ENCODE measurements at regions not wholly inside any gene's neighbourhood (a gene's known extent, or its start where the extent isn't known, plus 50 kb on each side); places are given as distances from the start of the nearest gene placed in this dataset.

DNA sequence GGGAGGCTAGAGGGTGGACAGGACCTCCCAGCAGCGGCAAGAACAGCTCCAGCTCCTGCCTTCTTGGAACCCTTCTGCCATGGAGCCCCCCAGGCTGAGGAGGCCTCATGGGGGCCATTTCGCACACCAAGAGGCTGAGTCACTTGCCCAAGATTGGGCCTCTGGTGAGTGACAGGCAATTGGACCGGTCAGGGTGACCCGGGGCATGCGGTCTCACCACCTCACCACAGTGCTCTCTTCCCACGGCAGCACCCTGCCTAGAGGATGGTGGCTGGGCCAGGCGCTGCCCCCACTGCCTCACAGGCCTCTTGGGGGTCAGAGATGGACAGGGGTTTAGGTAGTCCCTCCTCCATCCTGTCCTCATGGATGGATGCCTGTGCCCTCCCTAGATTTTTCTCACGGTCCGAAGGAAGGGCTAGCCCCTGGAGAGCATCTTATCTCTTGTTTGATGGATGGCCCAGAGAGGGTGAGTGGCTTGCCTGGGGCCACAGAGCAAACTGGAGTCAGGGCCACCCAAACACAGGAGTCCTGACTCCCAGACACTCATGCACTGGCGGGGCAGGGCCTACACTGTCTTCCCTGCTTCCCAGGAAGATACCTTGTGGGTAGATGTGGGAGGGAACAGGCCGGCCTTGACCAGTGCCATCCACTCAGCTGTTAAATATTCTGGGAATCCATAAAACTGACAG lies 119.2 kb downstream of the INHBB start:
- Mint-ChIP-seq H3K36me3 (ENCODE audit: low read depth) (no peaks in the 10 kb centered on the region), H3K9me3 (no peaks in the 10 kb centered on the region), H3K4me3 (no peak overlapping the region), H3K27me3 (peaks cover 2% of the 10 kb centered on the region), H3K27ac (no peak overlapping the region), H3K4me1 (no peaks in the 10 kb centered on the region)
- ATAC-seq (ENCODE audit: low read depth): no peak
- intact Hi-C loops (cut with micrococcal nuclease): no loop called here
- CTCF ChIA-PET: no interaction called here
- DNase-seq: no peak
- TF ChIP-seq, protein P1, sequence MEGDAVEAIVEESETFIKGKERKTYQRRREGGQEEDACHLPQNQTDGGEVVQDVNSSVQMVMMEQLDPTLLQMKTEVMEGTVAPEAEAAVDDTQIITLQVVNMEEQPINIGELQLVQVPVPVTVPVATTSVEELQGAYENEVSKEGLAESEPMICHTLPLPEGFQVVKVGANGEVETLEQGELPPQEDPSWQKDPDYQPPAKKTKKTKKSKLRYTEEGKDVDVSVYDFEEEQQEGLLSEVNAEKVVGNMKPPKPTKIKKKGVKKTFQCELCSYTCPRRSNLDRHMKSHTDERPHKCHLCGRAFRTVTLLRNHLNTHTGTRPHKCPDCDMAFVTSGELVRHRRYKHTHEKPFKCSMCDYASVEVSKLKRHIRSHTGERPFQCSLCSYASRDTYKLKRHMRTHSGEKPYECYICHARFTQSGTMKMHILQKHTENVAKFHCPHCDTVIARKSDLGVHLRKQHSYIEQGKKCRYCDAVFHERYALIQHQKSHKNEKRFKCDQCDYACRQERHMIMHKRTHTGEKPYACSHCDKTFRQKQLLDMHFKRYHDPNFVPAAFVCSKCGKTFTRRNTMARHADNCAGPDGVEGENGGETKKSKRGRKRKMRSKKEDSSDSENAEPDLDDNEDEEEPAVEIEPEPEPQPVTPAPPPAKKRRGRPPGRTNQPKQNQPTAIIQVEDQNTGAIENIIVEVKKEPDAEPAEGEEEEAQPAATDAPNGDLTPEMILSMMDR (IDR thresholded peaks at IDR 0.05): no peak
- POLR2A ChIA-PET: no interaction called here

DNA sequence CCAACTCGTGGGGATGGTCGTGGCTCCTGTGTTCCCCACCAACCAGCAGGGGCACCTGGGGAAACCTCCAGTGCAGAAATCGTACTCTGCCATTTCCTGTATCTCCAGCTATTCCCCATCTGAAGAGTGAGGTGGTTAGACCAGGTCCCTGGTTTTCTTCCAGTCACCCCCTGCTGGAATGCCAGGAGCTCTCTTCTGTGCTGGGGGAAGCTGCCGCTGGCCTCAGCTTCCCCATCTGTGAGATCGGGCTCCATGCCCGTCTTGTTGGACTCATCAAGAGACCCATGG lies 119.7 kb downstream of the INHBB start:
- Mint-ChIP-seq H3K27me3 (peaks cover 2% of the 10 kb centered on the region), H3K9me3 (no peaks in the 10 kb centered on the region), H3K27ac (no peak overlapping the region), H3K4me3 (no peak overlapping the region), H3K36me3 (ENCODE audit: low read depth) (no peaks in the 10 kb centered on the region), H3K4me1 (no peaks in the 10 kb centered on the region)
- ATAC-seq (ENCODE audit: low read depth) (no peak), DNase-seq (no peak)
- ChIA-PET CTCF (no interaction called here), POLR2A (no interaction called here)
- TF ChIP-seq, protein P1 (IDR thresholded peaks at IDR 0.05): no peak
- intact Hi-C loops (cut with micrococcal nuclease): no loop called here

DNA sequence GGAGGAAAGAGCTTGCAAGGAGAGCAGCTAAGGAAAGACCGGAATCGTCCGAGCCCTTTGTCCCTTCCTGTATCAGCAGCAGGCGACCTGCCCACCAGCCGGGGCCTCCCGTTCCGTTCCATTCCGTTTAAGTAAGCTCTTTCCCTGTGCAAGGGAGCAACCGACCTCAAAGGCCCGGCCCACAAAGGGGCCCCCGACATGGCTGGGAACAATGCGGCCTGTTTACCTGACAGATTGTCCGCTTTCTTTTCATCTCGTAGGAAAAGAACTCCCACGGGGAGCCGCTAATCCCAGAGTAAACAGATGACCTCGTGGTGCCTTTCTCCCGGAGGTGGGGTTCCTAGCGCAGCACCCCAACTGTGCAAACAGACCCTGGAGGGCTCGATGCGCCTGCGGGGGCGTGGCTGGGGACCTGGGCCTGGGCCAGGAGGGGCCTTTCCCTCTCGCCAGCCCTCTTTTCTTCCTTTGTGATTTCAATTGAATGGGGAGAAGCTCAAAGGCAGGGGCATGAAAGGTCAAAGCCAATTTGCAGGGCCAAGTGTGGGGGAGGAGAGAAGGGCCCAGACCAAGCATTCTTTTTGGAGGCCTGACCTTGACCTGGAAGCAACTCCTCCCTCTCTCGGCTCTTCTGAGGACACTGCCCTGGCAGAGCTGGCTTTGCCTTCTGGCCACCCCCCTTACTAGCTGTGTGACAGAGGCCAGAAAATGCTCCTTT lies 120.2 kb downstream of the INHBB start:
- peaks cover 2% of the 10 kb centered on the region for H3K27me3 Mint-ChIP-seq
- DNase-seq: no peak
- H3K4me1 Mint-ChIP-seq: no peaks in the 10 kb centered on the region
- no peak for ATAC-seq (ENCODE audit: low read depth)
- intact Hi-C loops (cut with micrococcal nuclease): no loop called here
- POLR2A ChIA-PET: no interaction called here
- TF ChIP-seq, protein P1 (IDR thresholded peaks at IDR 0.05): no peak
- no peak overlapping the region for H3K4me3 Mint-ChIP-seq
- H3K27ac Mint-ChIP-seq: no peak overlapping the region
- H3K9me3 Mint-ChIP-seq: no peaks in the 10 kb centered on the region
- no peaks in the 10 kb centered on the region for H3K36me3 Mint-ChIP-seq (ENCODE audit: low read depth)
- CTCF ChIA-PET: no interaction called here

DNA sequence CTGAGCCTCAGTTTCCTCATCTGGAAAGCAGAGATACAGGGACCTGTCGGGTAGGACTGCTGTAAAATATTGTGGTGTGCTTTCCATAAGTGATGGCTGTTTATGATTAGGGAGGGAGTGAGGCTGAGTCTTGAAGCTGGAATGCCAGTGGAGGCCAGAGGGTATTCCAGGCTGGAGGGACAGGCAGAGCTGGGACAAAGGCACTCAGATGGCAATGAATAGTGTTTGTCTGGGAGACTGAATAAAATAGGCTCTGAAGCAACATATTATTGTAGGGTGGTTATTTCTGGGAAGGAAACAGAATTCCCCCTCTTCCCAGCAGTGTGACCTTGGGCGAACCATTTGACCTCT lies 120.7 kb downstream of the INHBB start:
- Mint-ChIP-seq H3K27ac (no peak overlapping the region), H3K27me3 (peaks cover 2% of the 10 kb centered on the region), H3K4me1 (no peaks in the 10 kb centered on the region), H3K9me3 (no peaks in the 10 kb centered on the region), H3K4me3 (no peak overlapping the region), H3K36me3 (ENCODE audit: low read depth) (no peaks in the 10 kb centered on the region)
- POLR2A ChIA-PET: no interaction called here
- intact Hi-C loops (cut with micrococcal nuclease): no loop called here
- ATAC-seq (ENCODE audit: low read depth): no peak
- CTCF ChIA-PET: no interaction called here
- TF ChIP-seq, protein P1 (IDR thresholded peaks at IDR 0.05): no peak
- DNase-seq: no peak

DNA sequence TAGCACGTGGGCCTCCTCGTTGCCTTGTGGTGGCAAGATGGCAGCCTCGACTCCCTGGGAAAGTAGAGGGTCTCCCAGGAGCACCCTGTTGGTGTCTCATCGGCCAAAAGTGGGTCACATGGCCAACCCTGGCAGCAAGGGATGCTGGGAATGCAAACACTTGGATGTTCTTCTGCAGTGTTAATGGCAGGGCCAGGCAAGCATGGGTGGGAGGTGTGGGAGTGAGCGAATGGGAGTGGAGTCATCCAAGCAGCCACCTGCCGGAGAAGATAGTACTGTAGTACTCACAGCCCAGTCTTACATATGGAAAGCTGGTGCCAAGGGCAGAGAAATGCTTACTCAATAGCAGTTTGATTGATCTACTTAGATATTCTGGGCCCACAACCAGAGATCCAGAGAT lies 122.2 kb downstream of the INHBB start:
- H3K4me3 Mint-ChIP-seq: no peak overlapping the region
- H3K9me3 Mint-ChIP-seq: no peaks in the 10 kb centered on the region
- intact Hi-C loops (cut with micrococcal nuclease): no loop called here
- no peaks in the 10 kb centered on the region for H3K36me3 Mint-ChIP-seq (ENCODE audit: low read depth)
- TF ChIP-seq, protein P1 (IDR thresholded peaks at IDR 0.05): no peak
- H3K27ac Mint-ChIP-seq: no peak overlapping the region
- H3K27me3 Mint-ChIP-seq: peaks cover 2% of the 10 kb centered on the region
- ATAC-seq (ENCODE audit: low read depth): no peak
- ChIA-PET POLR2A (no interaction called here), CTCF (no interaction called here)
- no peak for DNase-seq
- no peaks in the 10 kb centered on the region for H3K4me1 Mint-ChIP-seq

All from activated B cell treated with CpG ODN at 0.5 μM for 24 hours (primary cell).